Adipocyte (in vitro differentiated cells): ENCODE measurements at regions not wholly inside any gene's neighbourhood (a gene's known extent, or its start where the extent isn't known, plus 50 kb on each side); places are given as distances from the start of the nearest gene placed in this dataset.

ENCODE experiments used
- DNase-seq: peaks from one replicate; pipeline ENCODE4 v3.0.0-alpha.2; 2015; ENCODE audit warnings: low read depth
- H3K27me3 ChIP-seq: replicated peaks from 2 replicates; pipeline ENCODE4 v1.7.0; 2013; ENCODE audit warnings: mild to moderate bottlenecking, low read length, moderate library complexity; ENCODE audit not compliant: control insufficient read depth, insufficient read depth
- H3K36me3 ChIP-seq: 2 replicates; pipeline ENCODE4 v1.7.0; 2013; ENCODE audit warnings: low read length, mild to moderate bottlenecking, moderate library complexity; ENCODE audit not compliant: control insufficient read depth, insufficient read depth, severe bottlenecking
- H3K4me1 ChIP-seq: 2 replicates; pipeline ENCODE4 v1.7.0; 2013; ENCODE audit warnings: mild to moderate bottlenecking, low read length, moderate library complexity; ENCODE audit not compliant: control insufficient read depth, insufficient read depth
- H3K4me3 ChIP-seq: 2 replicates; pipeline ENCODE4 v1.7.0; 2013; ENCODE audit warnings: mild to moderate bottlenecking, low read length, moderate library complexity
- H3K9ac ChIP-seq: 2 replicates; pipeline ENCODE4 v1.7.0; 2013; ENCODE audit warnings: mild to moderate bottlenecking, low read length, moderate library complexity
- H3K9me3 ChIP-seq: 2 replicates; pipeline ENCODE4 v1.7.0; 2013; ENCODE audit warnings: mild to moderate bottlenecking, low read length, moderate library complexity; ENCODE audit not compliant: control insufficient read depth

DNA sequence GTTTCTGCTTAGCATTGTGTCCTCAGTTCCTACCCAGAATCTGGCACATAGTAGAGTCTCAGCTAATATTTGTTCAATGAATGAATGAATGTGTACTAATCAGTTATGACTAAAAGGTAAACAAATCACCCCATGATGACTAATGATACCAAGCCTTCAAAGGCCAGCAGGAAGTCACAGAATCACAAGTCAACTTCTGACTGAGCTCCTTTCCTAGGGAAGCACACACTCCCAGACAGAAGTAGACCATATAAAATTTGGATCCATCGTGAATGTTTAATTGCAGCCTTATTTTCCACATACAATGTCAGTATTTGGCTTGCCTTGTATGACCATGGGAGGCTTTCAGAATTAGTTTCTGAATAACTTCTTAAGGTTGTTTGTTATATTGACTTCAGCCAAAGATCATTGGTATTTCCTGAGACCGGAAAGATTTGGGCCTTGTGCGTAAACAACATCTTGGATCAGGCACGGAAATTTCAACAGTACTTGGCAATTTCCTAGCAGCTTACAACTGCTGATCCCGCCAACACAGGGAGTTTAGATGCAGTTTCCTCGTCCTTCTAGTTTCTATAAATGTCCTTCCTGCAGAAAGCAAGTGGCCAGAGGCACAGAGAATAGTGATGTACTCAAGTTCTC lies 185.9 kb upstream of the ATP1B1 start:
- Histone ChIP-seq H3K9me3 (no peaks in the 10 kb centered on the region), H3K36me3 (no peaks in the 10 kb centered on the region), H3K27me3 (no peaks in the 10 kb centered on the region), H3K9ac (no peak overlapping the region), H3K4me1 (peaks cover 12% of the 10 kb centered on the region), H3K4me3 (peak overlapping the region; percentile 14)
- DNase-seq: no peak

DNA sequence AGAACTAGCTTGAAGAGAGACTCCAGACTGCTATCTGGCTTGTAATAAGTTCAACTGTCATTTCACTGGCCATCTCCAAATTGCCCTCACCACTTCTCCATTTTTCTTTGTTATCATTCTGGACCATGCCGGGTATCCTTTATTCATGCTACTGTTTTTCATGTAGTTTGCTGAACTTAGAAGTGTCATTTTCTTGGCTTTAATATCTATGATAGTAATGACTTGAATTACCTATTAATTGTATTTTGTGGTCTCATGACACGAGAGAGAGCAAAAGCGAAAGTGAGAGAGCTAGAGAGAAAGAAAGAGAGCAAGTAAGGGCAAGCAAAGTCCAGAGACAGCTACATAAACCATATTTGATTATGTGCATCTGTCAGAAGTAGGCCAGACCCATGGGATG lies 184.9 kb upstream of the ATP1B1 start:
- no peak for DNase-seq
- Histone ChIP-seq H3K27me3 (no peaks in the 10 kb centered on the region), H3K4me1 (peaks cover 12% of the 10 kb centered on the region), H3K9ac (no peak overlapping the region), H3K9me3 (no peaks in the 10 kb centered on the region), H3K4me3 (no peak overlapping the region), H3K36me3 (no peaks in the 10 kb centered on the region)

DNA sequence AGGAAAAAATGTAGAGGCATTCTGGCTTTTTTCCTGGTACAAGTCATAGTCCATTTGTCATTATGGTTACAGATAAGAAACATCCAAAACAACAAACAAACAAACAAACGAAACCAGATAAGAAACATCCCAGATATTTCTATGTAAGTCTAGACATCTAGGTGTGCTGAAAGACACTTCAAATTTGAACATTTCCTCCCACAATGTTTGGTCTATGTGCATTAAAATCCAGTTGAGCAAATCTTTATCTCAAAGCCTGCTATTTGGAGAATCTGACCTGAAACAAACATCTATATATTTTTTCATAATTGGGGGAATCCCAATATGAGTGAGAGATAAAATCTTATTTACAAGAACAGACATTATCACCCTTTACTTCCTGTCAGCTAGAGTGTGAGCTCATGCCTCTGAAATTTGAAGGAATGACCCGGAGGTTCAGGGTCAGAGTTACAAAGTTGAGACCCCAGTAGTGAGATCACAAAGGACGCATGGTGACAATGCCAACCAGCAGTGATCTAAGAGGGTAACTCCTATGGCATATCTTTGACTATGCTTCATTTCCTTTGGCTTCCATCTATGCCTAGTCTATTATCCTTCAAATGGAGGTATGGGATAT lies 182.9 kb upstream of the ATP1B1 start:
- Histone ChIP-seq H3K9me3 (no peaks in the 10 kb centered on the region), H3K4me3 (no peak overlapping the region), H3K9ac (no peak overlapping the region), H3K4me1 (peaks cover 12% of the 10 kb centered on the region), H3K27me3 (no peaks in the 10 kb centered on the region), H3K36me3 (no peaks in the 10 kb centered on the region)
- DNase-seq: no peak

DNA sequence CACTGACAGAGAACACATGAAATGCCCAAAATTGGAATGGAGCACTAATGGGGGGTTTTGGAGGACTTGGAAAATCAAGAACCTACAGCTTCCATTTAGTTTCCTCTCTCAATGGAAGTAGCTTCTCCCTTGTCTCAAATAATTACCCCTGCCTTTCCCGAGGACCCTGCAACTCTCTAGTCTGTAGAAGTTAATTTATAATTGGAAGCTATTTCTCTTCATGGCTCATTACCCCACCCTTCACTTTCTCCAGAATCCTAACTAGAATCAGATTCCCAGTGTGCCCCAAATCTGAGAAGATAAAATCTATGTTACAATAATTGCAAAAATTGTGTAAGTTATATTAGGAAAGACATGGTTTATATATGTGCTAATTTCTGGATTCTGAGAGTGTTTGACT lies 181.5 kb upstream of the ATP1B1 start:
- H3K4me1 ChIP-seq: peaks cover 12% of the 10 kb centered on the region
- no peaks in the 10 kb centered on the region for H3K9me3 ChIP-seq
- H3K4me3 ChIP-seq: no peak overlapping the region

GRCh38 chr1:168926236-168926635 lies 180.3 kb upstream of the ATP1B1 start:
- H3K27me3 ChIP-seq: no peaks in the 10 kb centered on the region
- no peaks in the 10 kb centered on the region for H3K36me3 ChIP-seq
- no peaks in the 10 kb centered on the region for H3K9me3 ChIP-seq
- DNase-seq: no peak
- H3K9ac ChIP-seq: no peak overlapping the region
- H3K4me1 ChIP-seq: peaks cover 1% of the 10 kb centered on the region
- no peak overlapping the region for H3K4me3 ChIP-seq

More for the DNA sequence above, 181.5 kb upstream of the ATP1B1 start:
- Histone ChIP-seq H3K9ac (no peak overlapping the region), H3K36me3 (no peaks in the 10 kb centered on the region), H3K27me3 (no peaks in the 10 kb centered on the region)
- no peak for DNase-seq

GRCh38 chr1:168932539-168932938 lies 174.0 kb upstream of the ATP1B1 start:
- Histone ChIP-seq H3K27me3 (no peaks in the 10 kb centered on the region), H3K9me3 (no peaks in the 10 kb centered on the region), H3K4me1 (no peaks in the 10 kb centered on the region), H3K9ac (no peak overlapping the region), H3K36me3 (no peaks in the 10 kb centered on the region), H3K4me3 (no peak overlapping the region)
- DNase-seq: no peak

DNA sequence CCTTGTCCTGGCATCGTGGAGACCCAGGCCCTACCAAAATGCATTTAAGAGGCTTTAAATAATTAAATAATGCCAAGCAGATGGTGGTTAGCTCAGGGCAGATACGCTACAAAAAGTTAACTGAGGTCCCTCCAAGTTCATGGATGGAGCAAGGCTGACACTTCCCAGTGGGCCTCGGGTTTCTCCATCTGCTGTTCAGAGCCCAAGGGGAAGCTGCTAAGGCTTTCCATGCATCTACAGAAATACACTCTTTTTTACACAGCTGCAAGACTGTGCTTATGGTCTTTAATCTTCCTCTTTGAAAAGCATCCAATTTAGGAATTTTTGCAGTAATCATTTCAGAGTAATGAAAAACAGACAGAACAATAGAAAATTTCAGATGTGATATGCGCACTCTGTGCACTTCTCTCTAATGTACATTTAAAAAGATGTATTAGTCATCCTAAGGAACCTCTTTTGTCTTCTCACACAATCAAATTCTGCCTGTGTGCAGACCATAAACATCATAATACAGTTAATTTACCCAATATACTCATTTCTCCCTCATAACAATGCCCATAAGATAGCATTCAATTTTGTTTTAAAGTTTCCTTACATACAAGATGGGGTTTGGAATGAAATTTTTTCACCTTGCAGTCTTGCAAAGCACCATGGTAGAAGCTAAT lies 173.2 kb upstream of the ATP1B1 start:
- Histone ChIP-seq H3K36me3 (no peaks in the 10 kb centered on the region), H3K9me3 (no peaks in the 10 kb centered on the region), H3K9ac (no peak overlapping the region), H3K4me1 (no peaks in the 10 kb centered on the region), H3K27me3 (no peaks in the 10 kb centered on the region), H3K4me3 (no peak overlapping the region)
- no peak for DNase-seq

DNA sequence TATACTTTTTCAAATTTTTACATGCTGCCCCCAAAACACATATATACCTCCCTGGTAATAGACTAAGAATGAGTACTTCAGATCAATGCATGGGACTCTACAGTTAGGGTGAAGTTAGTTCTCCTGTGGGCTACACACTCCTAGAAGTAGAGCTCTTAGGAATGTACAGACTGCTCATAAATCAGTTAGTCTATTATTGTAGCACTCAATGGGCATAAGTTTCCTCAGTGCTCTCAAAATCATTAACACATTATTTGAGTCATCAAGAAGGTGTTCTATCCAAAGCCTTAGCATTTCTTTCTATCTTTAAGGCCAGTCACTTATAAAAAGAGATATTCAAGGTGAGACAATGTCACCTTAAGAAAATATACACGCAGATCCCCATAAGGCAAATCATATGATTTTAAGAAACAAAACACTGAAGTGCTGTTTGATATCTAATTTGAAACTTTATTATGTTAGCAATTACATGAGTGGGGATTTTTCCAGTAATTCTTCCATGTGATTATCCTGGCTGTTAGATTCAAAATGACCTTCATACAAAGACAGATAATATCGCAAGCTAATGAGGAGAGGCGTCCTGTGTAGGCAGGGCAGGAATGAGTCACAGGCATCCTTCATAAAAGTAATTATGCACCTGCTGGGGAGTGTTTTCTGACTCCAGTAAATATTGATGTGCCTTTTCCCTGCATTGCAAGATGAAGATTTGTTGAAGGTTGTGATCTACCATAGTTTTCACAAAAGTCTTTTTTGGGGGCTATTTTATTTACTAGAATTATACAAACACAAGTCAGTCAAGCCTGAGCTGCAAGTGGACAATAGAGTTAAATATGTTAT lies 167.2 kb upstream of the ATP1B1 start:
- Histone ChIP-seq H3K4me3 (no peak overlapping the region), H3K27me3 (no peaks in the 10 kb centered on the region), H3K4me1 (no peaks in the 10 kb centered on the region), H3K36me3 (no peaks in the 10 kb centered on the region), H3K9me3 (no peaks in the 10 kb centered on the region), H3K9ac (no peak overlapping the region)
- DNase-seq: no peak

DNA sequence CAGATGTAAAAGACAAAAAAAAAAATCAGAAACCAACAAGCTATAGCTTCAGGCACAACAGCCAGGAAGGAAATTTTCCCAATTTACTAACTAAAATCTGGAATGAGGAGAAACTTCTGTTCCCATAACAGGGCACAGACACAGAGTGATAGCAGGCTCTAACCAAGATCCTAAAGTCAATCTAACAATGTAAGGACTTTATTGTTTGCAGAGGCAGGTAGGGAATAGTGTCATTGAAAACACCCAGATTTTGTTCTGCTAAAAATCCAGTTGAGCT lies 166.6 kb upstream of the ATP1B1 start:
- no peaks in the 10 kb centered on the region for H3K27me3 ChIP-seq
- H3K9me3 ChIP-seq: no peaks in the 10 kb centered on the region
- H3K4me1 ChIP-seq: no peaks in the 10 kb centered on the region
- no peak overlapping the region for H3K9ac ChIP-seq
- H3K36me3 ChIP-seq: no peaks in the 10 kb centered on the region
- no peak for DNase-seq
- H3K4me3 ChIP-seq: no peak overlapping the region

DNA sequence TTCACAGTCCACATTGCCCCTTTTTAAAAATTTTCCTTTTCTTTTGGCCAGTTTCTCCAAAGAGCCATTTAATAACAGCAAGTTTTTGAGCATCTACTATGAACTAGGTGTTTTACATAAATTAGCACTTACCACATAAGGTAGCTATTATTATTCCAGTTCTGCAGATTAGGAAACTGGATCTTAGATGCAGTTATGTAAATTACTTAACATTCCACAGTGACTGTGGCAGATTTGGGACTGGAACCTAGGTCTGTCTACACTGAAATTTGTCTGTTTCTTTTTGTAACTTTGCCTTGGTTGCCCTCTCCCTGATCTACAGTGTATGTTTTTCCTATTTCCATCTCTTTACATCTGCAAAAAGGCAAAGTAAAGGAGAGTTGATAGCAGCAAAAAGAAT lies 164.8 kb upstream of the ATP1B1 start:
- peaks cover 11% of the 10 kb centered on the region for H3K4me1 ChIP-seq
- no peak for DNase-seq

DNA sequence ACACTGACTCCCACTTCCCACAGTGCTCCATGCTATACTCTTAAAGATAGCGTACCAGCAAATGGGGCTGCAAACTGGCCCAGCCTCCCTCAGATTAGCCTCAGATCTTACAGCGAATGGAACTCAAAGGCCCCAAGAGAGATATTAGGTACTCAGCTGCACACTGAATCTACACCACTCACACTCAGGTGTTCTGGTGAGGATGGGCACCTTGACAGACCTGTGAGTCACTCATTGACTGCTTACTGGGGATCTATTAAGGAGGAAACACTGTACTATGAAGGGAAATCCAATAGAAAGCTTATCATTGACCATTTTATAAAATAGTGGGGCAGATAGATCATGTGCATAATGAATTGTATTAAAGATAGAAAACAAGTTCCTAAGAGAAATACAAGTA lies 164.3 kb upstream of the ATP1B1 start:
- Histone ChIP-seq H3K9me3 (no peaks in the 10 kb centered on the region), H3K4me1 (peaks cover 11% of the 10 kb centered on the region), H3K9ac (no peak overlapping the region), H3K27me3 (no peaks in the 10 kb centered on the region), H3K36me3 (no peaks in the 10 kb centered on the region), H3K4me3 (no peak overlapping the region)
- DNase-seq: no peak

More for the DNA sequence above, 164.8 kb upstream of the ATP1B1 start:
- H3K27me3 ChIP-seq: no peaks in the 10 kb centered on the region
- H3K9me3 ChIP-seq: no peaks in the 10 kb centered on the region
- no peak overlapping the region for H3K4me3 ChIP-seq
- H3K36me3 ChIP-seq: no peaks in the 10 kb centered on the region
- no peak overlapping the region for H3K9ac ChIP-seq
